Stimulated activated CD4-positive, alpha-beta T cell treated with anti-CD3 and anti-CD28 coated beads, Interleukin-12 subunit alpha, Interleukin-12 subunit beta, amount 100 ng/mL, for 48 hours (primary cell): ENCODE measurements at regions not wholly inside any gene's neighbourhood (a gene's known extent, or its start where the extent isn't known, plus 50 kb on each side); places are given as distances from the start of the nearest gene placed in this dataset.

Experiments used
- DNase-seq, 3 donors: peaks; one replicate each; pipeline ENCODE4 v3.0.0-alpha.2; 2020; ENCODE audit warnings: low read depth in 2 of 3, low spot score in 1 of 3

- no peak for DNase-seq
These were observed 117.4 kb upstream of the CHRM3 start for GRCh38 chr1:239268941-239269340.

GRCh38 chr1:239268007-239268406, 118.4 kb upstream of the CHRM3 start:
- no peak for DNase-seq

GRCh38 chr1:239263801-239264200, 122.6 kb upstream of the CHRM3 start:
- DNase-seq: no peak

- DNase-seq: no peak
These were observed 123.8 kb upstream of the CHRM3 start for GRCh38 chr1:239262538-239262937.

- DNase-seq: no peak
These were observed 124.8 kb upstream of the CHRM3 start for GRCh38 chr1:239261521-239261920.

GRCh38 chr1:239260842-239261241, 125.5 kb upstream of the CHRM3 start:
- no peak for DNase-seq

GRCh38 chr1:239255628-239256160, 130.7 kb upstream of the CHRM3 start:
- no peak for DNase-seq

- DNase-seq: no peak
These were observed 131.4 kb upstream of the CHRM3 start for GRCh38 chr1:239254999-239255398.

- no peak for DNase-seq
These were observed 133.3 kb upstream of the CHRM3 start for GRCh38 chr1:239253032-239253431.

GRCh38 chr1:239250353-239251035, 135.9 kb upstream of the CHRM3 start:
- no peak for DNase-seq

- DNase-seq: no peak
These were observed 139.1 kb upstream of the CHRM3 start for GRCh38 chr1:239247285-239247684.

- no peak for DNase-seq
These were observed 142.3 kb upstream of the CHRM3 start for GRCh38 chr1:239244084-239244483.

- no peak for DNase-seq
These were observed 143.4 kb upstream of the CHRM3 start for GRCh38 chr1:239243006-239243405.

- no peak for DNase-seq
These were observed 144.0 kb upstream of the CHRM3 start for GRCh38 chr1:239242404-239242803.

GRCh38 chr1:239240736-239241135, 145.6 kb upstream of the CHRM3 start:
- DNase-seq: no peak

- no peak for DNase-seq
These were observed 146.8 kb upstream of the CHRM3 start for GRCh38 chr1:239239529-239239928.

- DNase-seq: no peak
These were observed 148.5 kb upstream of the CHRM3 start for GRCh38 chr1:239237912-239238311.

- no peak for DNase-seq
These were observed 152.7 kb upstream of the CHRM3 start for GRCh38 chr1:239233626-239234025.

- no peak for DNase-seq
These were observed 153.4 kb upstream of the CHRM3 start for GRCh38 chr1:239232921-239233320.

GRCh38 chr1:239228451-239228850, 157.9 kb upstream of the CHRM3 start:
- no peak for DNase-seq

- no peak for DNase-seq
These were observed 161.0 kb upstream of the CHRM3 start for GRCh38 chr1:239225396-239225795.

GRCh38 chr1:239224100-239224499, 162.3 kb upstream of the CHRM3 start:
- DNase-seq: no peak

- DNase-seq: no peak
These were observed 163.4 kb upstream of the CHRM3 start for GRCh38 chr1:239222999-239223398.
